NB4 (cell line): ENCODE measurements at regions not wholly inside any gene's neighbourhood (a gene's known extent, or its start where the extent isn't known, plus 50 kb on each side); places are given as distances from the start of the nearest gene placed in this dataset.

Source experiments
- DNase-seq: peaks from one replicate; pipeline ENCODE4 v3.0.0; 2010; ENCODE audit warnings: low read depth
- H3K4me3 ChIP-seq: one replicate; pipeline ENCODE4 v1.5.1; 2011; ENCODE audit warnings: mild to moderate bottlenecking, low read depth, low read length, moderate library complexity
- CTCF ChIP-seq: IDR thresholded peaks from one replicate; pipeline ENCODE4 v1.5.1; 2012; ENCODE audit warnings: low read depth, low read length
- MYC ChIP-seq: IDR thresholded peaks from 2 replicates; pipeline ENCODE4 v1.6.1; 2011; ENCODE audit warnings: low read depth, low read length
- POLR2A ChIP-seq: IDR thresholded peaks from 2 replicates; pipeline ENCODE4 v1.6.1; 2011; ENCODE audit warnings: mild to moderate bottlenecking; ENCODE audit not compliant: insufficient read length; ENCODE audit errors: extremely low read depth
- TF ChIP-seq, protein P1 (sequence below): IDR thresholded peaks from 2 replicates; pipeline ENCODE4 v1.6.1; 2011; ENCODE audit warnings: low read depth, low read length

DNA sequence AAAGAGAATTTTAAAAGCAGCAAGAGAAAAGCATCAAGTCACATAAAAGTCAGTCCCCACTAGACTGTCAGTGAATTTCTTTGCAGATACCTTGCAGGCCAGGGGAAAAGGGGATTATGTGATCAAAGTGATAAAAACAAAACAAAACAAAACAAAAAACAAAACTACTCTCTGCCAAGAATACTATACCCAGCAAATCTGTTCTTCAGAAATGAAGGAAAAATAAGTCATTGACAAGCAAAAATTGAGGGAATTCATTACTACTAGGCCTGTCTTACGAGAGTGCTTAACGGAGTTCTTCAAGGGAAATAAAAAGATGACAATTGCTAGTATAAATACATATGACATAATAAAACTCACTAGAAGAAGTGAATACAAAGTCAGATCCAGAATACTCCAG is 245.5 kb upstream of the CHST9 start:
- DNase-seq = no peak
- no peak overlapping the region for H3K4me3 ChIP-seq
- TF ChIP-seq MYC = no peak
- TF ChIP-seq, protein P1, sequence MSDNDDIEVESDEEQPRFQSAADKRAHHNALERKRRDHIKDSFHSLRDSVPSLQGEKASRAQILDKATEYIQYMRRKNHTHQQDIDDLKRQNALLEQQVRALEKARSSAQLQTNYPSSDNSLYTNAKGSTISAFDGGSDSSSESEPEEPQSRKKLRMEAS = no peak
- TF ChIP-seq CTCF = no peak
- no peak for TF ChIP-seq POLR2A

DNA sequence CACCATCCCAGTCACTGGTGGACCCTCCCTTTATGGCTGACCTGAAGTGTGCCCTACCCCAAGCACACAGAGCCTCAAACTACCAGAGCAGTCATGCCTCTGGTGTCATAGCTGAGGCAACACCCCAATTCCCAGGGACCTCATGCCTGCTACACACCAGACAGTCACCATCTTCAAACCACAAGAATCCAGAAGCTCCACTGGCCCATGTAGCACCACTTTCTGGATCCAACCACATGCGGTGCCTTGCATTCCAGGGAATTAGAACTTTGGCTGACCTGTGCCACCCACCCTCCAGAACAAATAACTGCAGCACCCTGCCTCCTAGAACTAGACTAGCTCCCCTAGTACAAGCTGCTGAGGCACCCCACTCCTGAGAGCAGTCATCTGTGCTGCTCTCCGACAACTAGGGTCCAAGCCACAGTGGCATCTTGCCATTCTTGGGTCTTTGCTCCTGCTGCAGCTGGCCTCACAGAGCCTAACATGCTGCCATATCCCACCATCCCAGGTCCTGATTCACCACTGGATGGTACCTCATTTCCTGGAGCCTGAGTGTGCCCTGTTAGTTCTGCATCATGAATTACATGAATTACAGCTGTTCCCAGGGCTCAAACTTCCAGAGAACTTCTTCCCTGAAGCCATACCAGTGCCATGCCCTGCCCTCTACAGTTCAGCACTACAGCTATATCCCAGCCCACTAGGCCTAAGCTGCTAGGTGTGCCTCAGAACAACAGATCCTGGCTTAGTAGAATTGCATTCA is 243.8 kb upstream of the CHST9 start:
- no peak for DNase-seq
- no peak overlapping the region for H3K4me3 ChIP-seq
- TF ChIP-seq CTCF = no peak
- no peak for TF ChIP-seq POLR2A
- TF ChIP-seq MYC = no peak
- TF ChIP-seq, protein P1 = no peak

DNA sequence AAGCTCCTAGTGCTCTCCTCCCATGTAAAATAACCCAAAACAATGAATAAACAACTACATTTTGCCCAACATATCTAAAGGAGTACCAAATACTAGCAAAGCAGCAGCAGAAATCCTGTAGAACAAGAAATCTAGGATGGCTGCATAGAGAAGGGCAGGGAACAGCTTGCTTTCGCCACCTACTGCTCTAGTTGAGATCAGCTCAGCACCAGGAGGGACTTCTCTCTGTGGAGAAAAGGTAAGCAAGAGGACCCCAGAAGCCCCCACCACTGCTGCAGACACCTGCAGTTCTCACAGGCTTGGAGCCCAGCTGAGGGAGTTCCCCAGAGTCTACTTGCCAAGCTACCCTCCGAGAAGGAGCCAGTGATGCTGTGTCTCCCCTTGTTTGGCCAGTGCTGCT is 243.0 kb upstream of the CHST9 start:
- TF ChIP-seq CTCF (no peak), POLR2A (no peak), MYC (no peak)
- TF ChIP-seq, protein P1 = no peak
- no peak for DNase-seq
- no peak overlapping the region for H3K4me3 ChIP-seq

GRCh38 chr18:27423581-27423980 is 238.5 kb upstream of the CHST9 start:
- no peak for TF ChIP-seq MYC
- no peak for TF ChIP-seq CTCF
- TF ChIP-seq, protein P1 = no peak
- DNase-seq = no peak
- H3K4me3 ChIP-seq = no peak overlapping the region

DNA sequence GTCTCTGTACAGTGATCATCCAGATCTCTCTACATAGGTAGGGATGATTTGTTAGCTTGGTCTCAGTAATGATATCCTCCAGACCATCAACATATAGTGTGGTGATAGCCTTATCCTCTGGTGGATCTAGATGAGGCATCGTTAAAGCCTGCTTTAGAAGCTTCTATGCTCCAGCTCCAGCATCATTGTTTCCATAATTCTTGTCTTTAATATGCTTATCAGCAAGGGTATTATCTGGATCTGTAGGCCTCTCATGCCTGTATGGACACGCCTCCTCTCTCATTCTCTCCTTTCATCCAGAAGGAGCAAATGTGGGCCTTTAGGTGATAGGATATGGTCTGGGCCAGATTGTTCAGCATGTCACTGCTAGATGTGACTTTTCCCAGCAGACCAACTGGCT is 234.5 kb upstream of the CHST9 start:
- no peak for DNase-seq
- H3K4me3 ChIP-seq = no peak overlapping the region
- TF ChIP-seq MYC (no peak), POLR2A (no peak), CTCF (no peak)
- TF ChIP-seq, protein P1 = no peak
